ENCODE measurements at regions not wholly inside any gene's neighbourhood (a gene's known extent, or its start where the extent isn't known, plus 50 kb on each side); places are given as distances from the start of the nearest gene placed in this dataset.

- ATAC-seq: no peak
Observed at GRCh38 chr17:71679832-71680231, 441.0 kb upstream of the SOX9 start.

DNA sequence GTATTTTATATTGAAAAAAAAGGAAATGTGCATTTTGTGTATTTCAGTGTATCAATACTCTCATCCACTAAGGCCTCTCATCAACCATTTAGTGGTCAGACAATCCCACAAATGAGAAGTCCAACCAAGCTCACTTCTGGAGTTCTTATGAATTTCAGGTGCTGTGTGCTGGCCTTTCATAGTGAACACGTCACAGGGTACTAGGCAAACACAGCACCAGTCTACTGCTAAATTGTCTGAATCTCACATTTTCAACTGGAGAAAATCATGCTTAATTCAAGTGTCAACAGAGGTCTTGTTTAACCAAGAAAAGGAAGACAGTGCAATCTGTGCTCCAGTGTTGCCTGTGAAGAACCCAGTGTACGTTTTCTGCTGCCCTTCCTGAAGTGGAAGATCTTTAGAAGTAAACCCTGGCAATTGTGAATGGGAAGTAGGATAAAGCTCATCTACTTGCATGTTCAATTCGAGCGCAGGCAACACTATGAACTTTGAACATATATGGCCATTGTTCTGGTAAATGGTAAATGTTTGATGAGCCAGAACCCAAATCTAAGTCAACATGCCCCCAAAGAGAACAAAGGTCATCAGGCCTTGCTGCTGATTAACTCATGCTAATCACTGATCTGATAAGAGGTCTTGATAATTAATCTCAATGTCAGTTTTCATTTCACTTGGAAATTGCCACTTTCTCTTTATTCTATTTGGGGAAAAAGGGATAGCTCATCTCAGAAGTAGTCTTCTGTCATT lies 439.2 kb upstream of the SOX9 start:
- ATAC-seq: no peak

GRCh38 chr17:71682174-71682494 lies 438.7 kb upstream of the SOX9 start:
- no peak for ATAC-seq

DNA sequence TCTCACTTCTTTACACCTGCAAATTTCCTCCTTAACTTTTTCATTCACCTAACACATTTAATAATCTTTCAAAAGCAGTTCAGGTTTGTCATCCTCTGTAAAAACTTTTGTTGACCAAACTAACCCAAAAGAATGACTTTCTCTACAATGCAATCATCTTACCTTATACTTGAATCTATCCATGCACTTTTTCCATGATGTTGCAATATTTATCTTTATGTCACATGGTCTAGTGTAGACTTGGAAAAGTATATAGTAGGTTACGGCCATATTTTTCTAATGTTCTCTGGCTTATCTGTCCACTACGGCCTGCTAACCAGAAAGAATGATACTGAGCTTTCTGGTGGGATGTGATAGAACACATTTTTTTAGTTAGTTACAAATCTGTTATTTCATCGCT lies 431.0 kb upstream of the SOX9 start:
- ATAC-seq: no peak

DNA sequence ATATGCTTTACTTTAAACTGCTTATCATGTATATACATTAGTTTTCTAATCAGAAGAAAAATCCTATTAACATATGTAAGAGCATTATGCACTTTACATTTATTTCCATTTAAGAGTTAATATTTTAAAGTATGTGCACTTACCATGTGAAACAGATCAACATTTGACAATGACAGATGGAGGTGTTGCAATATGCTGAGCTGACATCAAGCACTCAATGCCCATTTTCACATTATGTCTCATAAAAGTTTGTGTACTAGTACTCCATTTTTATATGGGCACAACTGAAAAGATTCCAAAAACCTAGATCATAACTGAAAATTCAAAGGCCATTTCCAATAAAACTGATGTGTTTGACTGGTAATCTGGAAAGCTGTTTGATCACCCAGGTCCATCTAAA lies 420.9 kb upstream of the SOX9 start:
- ATAC-seq: no peak

- no peak for ATAC-seq
Observed at GRCh38 chr17:71703701-71704100, 417.1 kb upstream of the SOX9 start.

DNA sequence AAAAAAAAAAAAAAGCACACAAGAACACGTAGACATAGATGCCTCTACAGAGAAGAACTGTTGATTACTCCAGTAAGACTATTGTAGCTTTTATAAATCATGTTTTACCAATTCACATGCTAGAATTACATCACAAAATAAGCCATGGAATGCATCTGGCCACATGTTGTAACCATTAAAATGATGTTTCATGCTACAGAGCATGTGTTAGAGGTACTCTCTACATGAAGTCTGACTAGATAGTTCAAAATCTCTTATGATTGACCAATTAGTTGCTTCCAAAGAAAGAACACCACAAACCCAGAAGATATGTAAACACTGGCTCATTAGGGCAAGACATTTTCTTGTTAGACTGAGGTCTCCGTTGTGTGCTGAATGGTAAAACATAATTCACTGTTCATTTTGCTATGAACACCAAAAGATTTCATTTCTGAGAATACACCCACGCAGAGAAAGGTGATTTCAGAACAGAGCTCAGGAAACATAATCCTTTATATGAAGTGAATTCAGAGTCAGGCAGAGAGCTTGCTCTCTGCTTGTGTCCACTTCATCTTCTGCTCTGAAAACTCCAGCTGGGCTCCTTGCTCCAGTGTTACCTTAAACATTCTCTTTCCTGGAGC lies 411.4 kb upstream of the SOX9 start:
- ATAC-seq: no peak

- ATAC-seq: no peak
Observed at GRCh38 chr17:71709946-71710345, 410.9 kb upstream of the SOX9 start.

GRCh38 chr17:71710816-71711215 lies 410.0 kb upstream of the SOX9 start:
- no peak for ATAC-seq

- no peak for ATAC-seq
Observed at GRCh38 chr17:71713846-71714245, 407.0 kb upstream of the SOX9 start.

DNA sequence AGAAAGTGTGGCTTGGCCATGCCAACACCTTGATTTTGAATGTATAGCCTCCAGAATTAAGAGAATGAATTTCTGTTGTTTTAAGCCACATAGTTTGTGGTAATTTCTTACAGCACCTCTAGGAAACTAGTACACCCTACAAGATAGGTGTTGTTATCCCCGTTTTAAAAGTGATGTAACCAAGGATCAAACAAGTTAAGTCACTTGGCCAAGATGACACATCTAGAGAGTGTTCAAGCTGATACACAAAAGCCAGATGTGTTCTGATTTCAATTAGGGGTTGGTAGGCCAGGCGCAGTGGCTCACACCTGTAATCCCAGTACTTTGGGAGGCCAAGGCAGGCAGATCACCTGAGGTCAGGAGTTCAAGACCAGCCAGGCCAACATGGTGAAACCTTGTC lies 396.5 kb upstream of the SOX9 start:
- peak; percentile 65 for ATAC-seq

- ATAC-seq: no peak
Observed at GRCh38 chr17:71725811-71726210, 395.0 kb upstream of the SOX9 start.

DNA sequence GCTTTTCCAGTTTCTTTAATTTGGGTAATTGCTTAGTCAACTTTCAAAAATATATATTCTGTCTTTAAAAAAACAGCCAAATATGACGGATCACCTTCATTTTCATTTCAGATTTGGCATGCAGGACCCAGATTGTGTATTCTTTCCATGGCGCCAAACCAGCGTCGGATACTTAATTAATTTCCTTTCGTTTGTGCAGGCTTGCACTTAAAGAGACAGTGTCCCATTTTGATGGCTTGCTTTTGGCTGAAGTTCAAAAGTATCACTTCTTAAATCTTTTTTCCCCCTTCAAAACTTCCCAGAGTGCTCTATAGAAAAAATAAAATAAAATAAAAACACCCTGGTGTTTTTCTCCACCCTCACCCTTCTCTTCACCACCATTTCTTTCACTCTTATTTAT lies 394.5 kb upstream of the SOX9 start:
- ATAC-seq: no peak

DNA sequence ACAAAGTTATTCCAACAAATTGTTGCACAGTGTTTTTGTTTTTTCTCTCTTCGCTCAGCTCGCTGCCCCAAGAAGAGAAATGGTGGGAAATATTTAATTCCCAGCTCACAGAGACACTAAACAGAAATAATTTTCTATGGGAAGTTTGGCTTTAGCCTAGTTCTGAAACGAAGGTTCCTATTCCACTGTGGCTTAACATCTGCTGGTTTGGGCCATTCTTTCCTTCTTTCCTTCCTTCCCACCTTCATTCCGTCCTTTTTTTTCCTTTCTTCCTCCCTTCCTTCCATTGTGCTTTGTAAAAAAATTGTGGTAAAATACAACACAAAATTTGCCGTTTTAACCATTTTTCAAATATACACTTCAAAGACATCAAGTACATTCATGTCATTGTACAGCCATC lies 393.5 kb upstream of the SOX9 start:
- no peak for ATAC-seq

- no peak for ATAC-seq
Observed at GRCh38 chr17:71727723-71728122, 393.1 kb upstream of the SOX9 start.

DNA sequence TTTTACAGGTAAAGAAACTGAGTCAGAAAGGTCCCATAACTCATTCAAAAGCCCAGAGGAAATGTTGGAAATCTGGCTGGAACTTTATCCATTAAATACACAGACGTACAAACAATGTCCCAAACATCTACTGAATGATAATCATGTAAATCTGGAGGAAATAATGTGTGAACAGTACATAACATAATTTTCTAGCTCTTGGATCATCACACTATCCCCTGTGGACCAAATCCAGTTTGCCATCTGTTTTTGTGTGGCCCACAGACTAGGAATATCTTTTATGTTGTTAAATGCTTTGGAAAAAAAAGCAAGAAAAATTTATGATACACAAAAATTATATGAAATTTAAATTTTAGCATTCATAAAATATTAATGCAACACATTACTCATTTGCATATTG lies 389.9 kb upstream of the SOX9 start:
- ATAC-seq: no peak

DNA sequence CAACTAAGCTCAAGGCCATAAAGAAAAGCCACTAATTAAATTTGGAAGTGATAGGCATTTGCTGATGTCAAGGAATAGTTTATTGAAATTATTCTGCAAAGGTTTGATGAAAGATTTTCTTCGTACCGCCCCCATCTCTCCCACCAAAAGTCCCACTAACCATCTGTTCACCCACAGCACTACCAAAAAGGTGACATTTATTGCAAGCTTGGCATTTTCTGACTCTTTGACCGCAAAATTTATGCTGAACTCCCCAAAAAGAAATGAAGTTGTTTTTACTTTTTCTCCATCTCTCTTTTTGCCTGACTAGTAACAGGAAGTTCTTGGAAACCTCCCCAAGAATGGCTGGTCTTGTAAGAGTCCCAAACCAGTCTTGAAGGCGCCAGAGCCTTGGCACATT lies 384.9 kb upstream of the SOX9 start:
- ATAC-seq: no peak

DNA sequence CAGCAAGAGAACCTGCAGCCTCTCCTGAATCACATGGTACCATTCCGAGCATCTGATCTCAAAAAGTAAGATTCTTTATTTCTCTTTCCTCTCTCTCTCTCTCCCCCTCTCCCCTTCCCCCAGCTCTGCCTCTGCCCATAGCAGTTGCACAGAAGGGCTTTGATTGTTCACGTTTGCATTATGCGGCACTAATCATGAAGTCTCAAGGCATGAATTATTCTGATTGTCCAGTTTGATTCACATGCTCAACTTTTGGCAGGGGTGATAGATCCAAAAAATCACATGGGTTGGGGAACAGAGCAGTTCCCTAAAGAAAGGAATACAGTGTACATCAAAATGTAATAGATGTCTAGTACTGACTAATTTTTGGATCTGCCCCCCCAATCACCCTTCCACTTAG lies 380.0 kb upstream of the SOX9 start:
- no peak for ATAC-seq

GRCh38 chr17:71741836-71742235 lies 379.0 kb upstream of the SOX9 start:
- no peak for ATAC-seq

GRCh38 chr17:71748872-71749271 lies 371.9 kb upstream of the SOX9 start:
- ATAC-seq: no peak

DNA sequence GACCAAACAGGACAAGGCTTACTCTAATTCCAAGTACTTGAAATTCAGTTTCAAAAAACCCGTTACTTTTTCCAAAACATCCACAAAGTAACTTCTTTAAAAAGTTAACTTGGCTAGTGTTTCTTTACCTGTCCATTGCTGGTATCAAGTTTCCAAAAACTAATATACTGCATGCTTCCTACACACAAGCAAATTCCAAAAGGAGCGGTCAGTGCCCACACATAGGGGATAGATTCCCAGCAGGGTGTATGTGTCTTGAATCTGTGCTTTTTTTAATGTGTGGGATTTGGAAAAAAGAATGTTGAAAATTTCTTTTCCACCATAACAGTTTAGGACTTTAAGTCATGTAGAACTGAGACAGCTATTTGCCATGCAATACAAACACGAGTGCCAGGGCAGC lies 367.8 kb upstream of the SOX9 start:
- ATAC-seq: no peak

- no peak for ATAC-seq
Observed at GRCh38 chr17:71757156-71757555, 363.7 kb upstream of the SOX9 start.

DNA sequence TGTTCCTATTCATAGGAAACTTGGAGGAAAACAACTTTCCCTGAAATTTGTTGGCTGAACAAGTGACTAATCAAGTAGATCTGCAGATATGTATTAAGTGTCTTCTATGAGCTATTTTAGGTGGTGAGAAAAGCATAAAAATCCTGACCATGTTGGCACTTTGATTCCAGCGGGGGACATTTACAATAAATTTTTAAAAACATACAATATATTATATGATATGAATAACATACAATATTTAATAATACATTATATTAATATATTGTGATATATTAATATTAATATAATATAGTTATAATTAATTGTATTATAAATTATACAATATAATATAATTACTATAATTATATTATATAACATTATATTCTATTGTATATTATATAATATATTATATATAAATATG lies 362.9 kb upstream of the SOX9 start:
- ATAC-seq: no peak

DNA sequence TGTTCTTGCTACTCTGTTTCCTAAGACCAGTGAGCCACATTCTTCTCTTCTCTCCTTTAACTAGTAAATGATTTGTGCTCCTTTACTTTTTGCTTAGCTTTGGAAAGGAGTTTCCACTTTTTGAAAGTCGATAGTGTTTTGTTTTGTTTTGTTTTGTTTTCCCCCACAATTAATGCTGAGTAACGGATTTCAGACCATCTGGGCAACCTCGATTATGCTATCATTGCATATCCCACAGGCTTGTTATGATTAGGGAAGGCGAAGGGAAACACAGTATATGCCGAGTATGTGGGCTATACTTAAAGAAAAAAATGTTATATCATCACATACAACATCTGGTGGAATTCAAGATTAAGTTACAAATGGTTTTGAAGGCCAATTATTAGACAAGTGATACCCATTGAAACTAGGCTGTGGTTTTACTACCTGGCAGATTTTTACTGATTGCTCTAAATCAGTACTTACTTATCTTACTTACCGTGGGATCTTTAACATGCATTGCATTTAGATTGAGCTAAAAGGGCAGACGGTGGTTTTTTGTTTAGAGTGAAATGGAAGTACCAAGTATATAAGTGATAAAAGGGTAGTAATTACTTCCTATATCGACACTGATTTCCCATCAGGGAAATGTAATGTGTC lies 361.3 kb upstream of the SOX9 start:
- ATAC-seq: no peak
